HepG2 (cell line): ENCODE measurements at regions not wholly inside any gene's neighbourhood (a gene's known extent, or its start where the extent isn't known, plus 50 kb on each side); places are given as distances from the start of the nearest gene placed in this dataset.

Source experiments
- ATAC-seq: fragments of 200-7000 bp; cut with Tn5 transposase; 3 replicates; pipeline ENCODE4 v1.9.1; 2020; ENCODE audit warnings: mild to moderate bottlenecking, moderate library complexity
- BruUV-seq: library from RNA; stranded (reverse); fragments of 400-500 nt; replicated peaks from 2 replicates; lab custom pipeline; 2021; lab: Mats Ljungman, UMichigan
- CTCF ChIA-PET: fragments of 300-600 bp; formaldehyde crosslinking; extraction: SDS; loops from one replicate; lab custom pipeline; 2021; ENCODE audit warnings: low total read pairs, inconsistent platforms, low intra/inter-chr PET ratio; lab: Yijun Ruan, JAX
- POLR2A ChIA-PET: fragments of 350-600 bp; sonication (Branson Sonifier 250); formaldehyde crosslinking; loops from one replicate; lab custom pipeline; 2020; ENCODE audit warnings: antibody characterized with exemption, inconsistent platforms; lab: Yijun Ruan, JAX
- DNase-seq: peaks from one replicate; pipeline ENCODE4 v3.0.0-alpha.2; 2015; ENCODE audit warnings: low spot score
- FAIRE-seq: peaks from 3 replicates; lab custom pipeline; 2011; peaks lifted over from hg19 to GRCh38; lab: Jason Lieb, UNC
- H2AFZ ChIP-seq: one replicate; pipeline ENCODE4 v1.6.1; 2011; ENCODE audit warnings: low read length, inconsistent platforms
- H3K27ac ChIP-seq: fragments of 300-600 bp; 3 replicates; pipeline ENCODE4 v1.8.0; 2011; ENCODE audit warnings: mixed run types, mild to moderate bottlenecking, mixed read lengths, low read length, inconsistent platforms; ENCODE audit not compliant: insufficient read depth; ENCODE audit errors: extremely low read length
- H3K27me3 ChIP-seq, 2 experiments: fragments of 200-600 bp in 1 of 2; 2 replicates in 1 of 2; 3 replicates in 1 of 2; pipeline versions ENCODE4 v1.6.0 to v1.8.0; 2011; ENCODE audit warnings: low read length in 2 of 2, mild to moderate bottlenecking in 2 of 2, moderate library complexity in 2 of 2, inconsistent platforms in 1 of 2; ENCODE audit not compliant: insufficient read depth in 2 of 2, control insufficient read depth in 1 of 2
- H3K36me3 ChIP-seq, 2 experiments: fragments of 200-600 bp in 1 of 2; replicated peaks in 1 of 2; 2 replicates in 1 of 2; 3 replicates in 1 of 2; pipeline versions ENCODE4 v1.5.1 to v1.8.0; 2011; ENCODE audit warnings: low read length in 2 of 2, inconsistent platforms in 1 of 2; ENCODE audit not compliant: insufficient read depth in 2 of 2, control insufficient read depth in 1 of 2
- H3K4me1 ChIP-seq: 2 replicates; pipeline ENCODE4 v1.5.1; 2012; ENCODE audit warnings: low read length, inconsistent platforms; ENCODE audit not compliant: insufficient read depth
- H3K4me2 ChIP-seq: 2 replicates; pipeline ENCODE4 v1.6.0; 2011; ENCODE audit warnings: low read depth, low read length, inconsistent platforms
- H3K4me3 ChIP-seq, 3 experiments: fragments of 200-600 bp in 1 of 3; sonication (generic), shearing (Covaris generic) in 1 of 3; replicated peaks in 1 of 3; 2 replicates each; pipeline ENCODE4 v1.5.1; 2011 to 2016; ENCODE audit warnings: low read length in 3 of 3, inconsistent platforms in 2 of 3, low read depth in 2 of 3, mild to moderate bottlenecking in 2 of 3, control low read depth in 1 of 3, mixed read lengths in 1 of 3; ENCODE audit not compliant: insufficient read depth in 1 of 3
- H3K79me2 ChIP-seq: one replicate; pipeline ENCODE4 v1.6.1; 2011; ENCODE audit warnings: low read length, inconsistent platforms; ENCODE audit not compliant: insufficient read depth
- H3K9ac ChIP-seq: 2 replicates; pipeline ENCODE4 v1.6.0; 2011; ENCODE audit warnings: mild to moderate bottlenecking, low read depth, low read length, inconsistent platforms; ENCODE audit not compliant: insufficient read depth
- H3K9me3 ChIP-seq: 2 replicates; pipeline ENCODE4 v1.5.1; 2012; ENCODE audit warnings: mild to moderate bottlenecking, low read length
- H4K20me1 ChIP-seq: 2 replicates; pipeline ENCODE4 v1.6.0; 2011; ENCODE audit warnings: inconsistent platforms, mild to moderate bottlenecking, low read length, moderate library complexity; ENCODE audit not compliant: insufficient read depth
- AHDC1 ChIP-seq: sonication (generic); formaldehyde crosslinking; IDR thresholded peaks from 2 replicates; pipeline ENCODE4 v1.5.1; 2020; ENCODE audit warnings: mild to moderate bottlenecking, missing genetic modification reagents, borderline replicate concordance
- ATF2 ChIP-seq: sonication (generic); formaldehyde crosslinking; IDR thresholded peaks from 2 replicates; pipeline ENCODE4 v1.4.0; 2020; ENCODE audit warnings: missing genetic modification reagents
- GMEB2 ChIP-seq: IDR thresholded peaks from 2 replicates; pipeline ENCODE4 v1.6.1; 2016; ENCODE audit warnings: missing biosample characterization, missing genetic modification reagents, low read depth
- HIC2 ChIP-seq: sonication (generic); formaldehyde crosslinking; IDR thresholded peaks from 2 replicates; pipeline ENCODE4 v1.9.0; 2022; ENCODE audit warnings: low read depth, missing genetic modification reagents
- PRDM15 ChIP-seq: sonication (generic); formaldehyde crosslinking; IDR thresholded peaks from 2 replicates; pipeline ENCODE4 v1.4.0; 2020; ENCODE audit warnings: missing genetic modification reagents
- SIN3A ChIP-seq: IDR thresholded peaks from 2 replicates; pipeline ENCODE4 v1.6.1; 2011; ENCODE audit warnings: low read depth, mild to moderate bottlenecking, control low read depth, low read length, borderline replicate concordance
- ZC3H13 ChIP-seq: sonication (generic); formaldehyde crosslinking; IDR thresholded peaks from 2 replicates; pipeline ENCODE4 v1.8.1; 2023; ENCODE audit warnings: mild to moderate bottlenecking, missing genetic modification reagents, moderate library complexity
- ZNF335 ChIP-seq: sonication (generic); formaldehyde crosslinking; IDR thresholded peaks from 2 replicates; pipeline ENCODE4 v1.4.0; 2020; ENCODE audit warnings: missing genetic modification reagents
- ZNF543 ChIP-seq: sonication (generic); formaldehyde crosslinking; IDR thresholded peaks from 2 replicates; pipeline ENCODE4 v1.4.0; 2020; ENCODE audit warnings: mild to moderate bottlenecking, missing genetic modification reagents
- ZNF883 ChIP-seq: sonication (generic); formaldehyde crosslinking; IDR thresholded peaks from 2 replicates; pipeline ENCODE4 v1.5.1; 2020; ENCODE audit warnings: mild to moderate bottlenecking, missing genetic modification reagents; ENCODE audit errors: not compliant biosample characterization
- WGBS: methylation state at CpG from one replicate; pipeline ENCODE4 v1.1.6; 2017; ENCODE audit warnings: low lambda C conversion rate; 5-methylcytosine and 5-hydroxymethylcytosine counted together
- in situ Hi-C: cut with HindIII; loops from 2 replicates; pipeline ENCODE4 v1.10.0; 2017; ENCODE audit warnings: low pct_unique_long_range_greater_than_20kb; ENCODE audit not compliant: extremely low pct_ligation_motif_present
- intact Hi-C: fragments of 100-400 bp; cut with micrococcal nuclease; formaldehyde crosslinking; loops from one replicate; pipeline ENCODE4 v1.10.0; 2022; ENCODE audit not compliant: unreplicated experiment

- ATAC-seq = no peak
- Histone ChIP-seq H3K9ac (no peak overlapping the region), H4K20me1 (no peaks in the 10 kb centered on the region), H3K4me1 (no peaks in the 10 kb centered on the region), H3K4me3 (no peak overlapping the region), H2AFZ (no peak overlapping the region), H3K36me3 (no peaks in the 10 kb centered on the region; a peak in 1 of 5 replicates), H3K4me2 (no peak overlapping the region), H3K79me2 (no peaks in the 10 kb centered on the region), H3K27me3 (no peaks in the 10 kb centered on the region), H3K9me3 (no peaks in the 10 kb centered on the region), H3K27ac (no peak overlapping the region)
- CTCF ChIA-PET = no interaction called here
- FAIRE-seq = no peak
- 61% methylated on average over 2 of the region's 2 CpGs for WGBS
- intact Hi-C loops = no loop called here
- in situ Hi-C loops = no loop called here
- DNase-seq = no peak
- BruUV-seq = no TSS peak
- POLR2A ChIA-PET = no interaction called here
- no peak for TF ChIP-seq ZNF543
- no peak for TF ChIP-seq ZC3H13
- TF ChIP-seq ATF2 (CRISPR knock-in tag) = no peak
- no peak for TF ChIP-seq AHDC1 (CRISPR knock-in tag)
- no peak for TF ChIP-seq ZNF335 (CRISPR knock-in tag)
- TF ChIP-seq ZNF883 (CRISPR knock-in tag) = no peak
- no peak for TF ChIP-seq SIN3A
- no peak for TF ChIP-seq HIC2 (CRISPR knock-in tag)
- TF ChIP-seq PRDM15 (CRISPR knock-in tag) = no peak
- no peak for TF ChIP-seq GMEB2 (CRISPR knock-in tag)
Measured at GRCh38 chr5:102613661-102614060, 114.9 kb upstream of the SLCO6A1 start.
